Ramos (cell line): ENCODE measurements at regions not wholly inside any gene's neighbourhood (a gene's known extent, or its start where the extent isn't known, plus 50 kb on each side); places are given as distances from the start of the nearest gene placed in this dataset.
"Not testable (repeated sequence)": the region's sequence is repeated elsewhere in the genome, so short reads cannot be mapped to it uniquely, and the experiment has no call there.

Experiments used
- in situ Hi-C: fragments of 300-500 bp; cut with MboI; formaldehyde crosslinking; loops from one replicate; pipeline ENCODE4 v1.14.3; 2022; ENCODE audit warnings: low sequenced_read_pairs; ENCODE audit not compliant: unreplicated experiment

DNA sequence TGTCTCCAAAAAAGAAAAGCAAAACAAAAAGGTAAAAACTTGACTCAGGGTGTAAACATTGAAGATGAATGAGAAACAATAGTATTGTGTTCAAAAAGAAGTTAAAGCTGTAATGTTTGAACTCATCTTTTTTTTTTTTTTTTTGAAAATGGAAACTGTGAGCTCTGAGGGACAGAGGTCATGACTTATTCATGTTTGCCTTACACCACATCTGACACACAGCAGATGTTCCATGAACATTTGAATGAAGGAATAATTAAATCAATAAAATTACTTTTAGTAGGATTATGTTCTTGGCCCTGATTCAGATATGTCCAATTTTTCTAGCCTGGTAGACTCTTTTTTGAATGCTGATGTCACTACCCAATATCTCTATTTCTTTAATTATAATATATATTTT lies 95.7 kb upstream of the MED13 start:
- in situ Hi-C loops: no loop called here

DNA sequence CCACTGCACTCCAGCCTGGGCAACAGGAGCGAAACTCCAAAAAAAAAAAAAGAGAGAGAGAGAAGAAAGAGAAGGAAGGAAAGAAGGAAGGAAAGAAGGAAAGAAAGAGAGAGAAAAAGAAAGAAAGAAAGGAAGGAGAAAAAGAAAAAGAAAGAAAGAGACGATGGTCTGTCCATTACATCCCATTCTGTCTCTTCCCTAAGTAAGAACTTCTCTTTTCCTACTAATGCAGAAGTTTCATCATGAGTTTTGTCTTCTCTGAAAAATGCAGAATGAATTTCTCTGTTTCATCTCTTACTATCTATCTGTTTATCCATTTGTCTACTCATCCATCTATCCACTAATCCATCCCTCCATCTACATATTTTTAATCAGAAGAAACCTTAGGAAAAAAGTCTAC lies 94.9 kb upstream of the MED13 start:
- in situ Hi-C loops: no loop called here

GRCh38 chr17:62156949-62157348 lies 91.9 kb upstream of the MED13 start:
- in situ Hi-C loops: no loop called here

DNA sequence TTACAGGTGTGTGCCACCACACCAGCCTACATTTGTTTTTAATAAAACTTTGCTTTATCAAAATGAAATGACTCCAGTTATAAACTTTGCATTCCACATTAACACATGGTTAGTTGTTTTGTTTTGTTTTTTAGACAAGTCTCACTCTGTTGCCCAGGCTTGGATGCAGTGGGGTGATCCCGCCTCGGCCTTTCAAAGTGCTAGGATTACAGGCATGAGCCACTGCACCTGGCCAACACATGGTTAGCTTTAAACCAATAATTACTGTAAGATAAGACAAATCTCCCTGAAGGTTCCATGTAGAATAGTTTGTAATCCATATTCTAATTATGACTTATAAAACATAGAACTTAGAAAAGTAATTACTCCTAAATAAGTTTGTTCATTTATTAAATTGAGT lies 89.8 kb upstream of the MED13 start:
- in situ Hi-C loops: no loop called here

- in situ Hi-C loops: no loop called here
These were observed 85.4 kb upstream of the MED13 start for GRCh38 chr17:62150471-62150870.

DNA sequence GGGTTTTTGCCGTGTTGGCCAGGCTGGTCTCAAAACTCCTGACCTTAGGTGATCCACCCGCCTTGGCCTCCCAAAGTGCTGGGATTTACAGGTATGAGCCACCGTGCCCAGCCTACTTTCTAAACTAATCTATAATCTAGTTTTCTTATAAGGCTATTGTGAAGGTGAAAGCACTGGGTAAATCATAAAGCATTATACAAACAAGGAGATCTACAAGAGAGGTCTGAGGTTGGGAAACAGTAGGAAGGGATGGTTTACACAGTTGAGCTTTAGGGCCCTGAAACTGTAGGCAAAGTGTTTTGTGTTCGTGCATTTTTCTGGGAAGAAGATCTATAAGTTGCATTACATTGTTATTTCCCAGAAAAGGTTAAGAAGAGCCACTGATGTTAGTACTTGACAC lies 84.9 kb upstream of the MED13 start:
- in situ Hi-C loops: no loop called here

- in situ Hi-C loops: no loop called here
These were observed 82.2 kb upstream of the MED13 start for GRCh38 chr17:62147284-62147683.

DNA sequence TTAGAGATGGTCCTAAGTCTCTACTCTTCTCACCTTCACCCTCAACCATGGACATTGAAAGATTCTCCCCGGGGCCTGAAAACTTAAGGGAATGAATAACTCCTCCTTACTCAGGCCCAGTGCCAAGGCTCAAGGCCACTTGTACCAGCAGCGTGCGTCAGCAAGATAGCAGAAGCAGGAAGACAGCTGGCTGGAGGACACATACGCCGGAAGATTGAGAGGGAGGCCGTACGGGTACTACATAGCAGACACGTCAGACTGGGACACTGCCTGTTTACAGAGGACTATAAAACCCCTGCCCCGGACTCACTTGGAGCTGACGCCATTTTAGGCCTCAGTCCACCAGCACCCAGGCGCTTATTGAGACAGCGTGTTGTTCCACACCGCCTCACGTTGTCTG lies 75.8 kb upstream of the MED13 start:
- in situ Hi-C loops: no loop called here

DNA sequence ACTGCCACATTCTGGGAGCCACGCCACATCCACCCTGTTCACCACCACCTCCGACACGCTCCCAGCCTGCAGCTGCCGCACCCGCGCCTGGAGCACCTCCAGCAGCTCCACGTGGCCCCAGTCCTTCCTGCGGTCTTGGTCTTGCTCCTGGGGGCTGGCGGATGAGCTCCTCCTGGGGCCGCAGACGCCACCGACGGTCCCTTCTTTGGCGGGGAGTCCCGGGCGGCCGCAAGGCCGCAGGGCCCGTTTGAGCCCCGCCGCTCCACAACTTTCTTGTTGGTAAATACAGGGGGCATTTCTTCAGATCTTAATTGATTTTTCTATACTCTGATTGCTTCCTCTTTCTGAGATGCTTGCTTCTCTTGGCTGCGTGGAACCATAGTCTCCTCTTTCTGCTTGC lies 75.3 kb upstream of the MED13 start:
- in situ Hi-C loops: no loop called here

DNA sequence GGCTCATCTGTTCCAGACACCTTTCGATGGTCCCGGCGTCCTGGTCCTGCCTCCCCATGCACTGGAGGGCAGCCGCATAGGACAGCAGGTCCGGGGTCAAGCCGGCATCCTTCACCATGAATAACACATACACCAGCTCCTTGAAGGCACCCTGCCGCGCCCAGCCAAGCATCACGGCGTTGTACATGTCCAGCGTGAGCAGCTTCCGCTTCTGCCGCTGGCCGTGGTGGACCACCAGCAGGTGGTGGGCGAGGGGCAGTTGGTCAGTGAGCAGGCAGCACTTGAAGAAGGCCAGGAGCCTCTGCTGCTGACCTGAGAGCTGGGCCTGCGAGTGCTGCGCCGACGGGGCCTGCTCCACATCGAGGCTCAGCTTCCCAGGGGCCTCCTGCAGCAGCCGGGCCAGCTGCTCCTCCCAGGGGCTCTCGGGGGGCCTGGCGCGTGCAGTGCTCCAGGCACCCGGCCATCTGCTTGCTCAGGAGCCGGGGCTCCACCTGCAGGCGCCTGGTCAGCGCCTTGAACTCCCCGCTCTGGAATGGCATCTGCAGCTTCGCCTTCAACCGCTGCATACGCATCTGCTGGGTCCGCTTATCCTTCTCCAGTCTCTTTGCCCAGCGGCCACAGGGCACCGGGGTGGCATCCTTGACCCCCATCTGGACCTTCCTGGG lies 74.7 kb upstream of the MED13 start:
- in situ Hi-C loops: not testable (repeated sequence)

- in situ Hi-C loops: no loop called here
These were observed 74.1 kb upstream of the MED13 start for GRCh38 chr17:62139141-62139540.

GRCh38 chr17:62138676-62139121 lies 73.6 kb upstream of the MED13 start:
- in situ Hi-C loops: not testable (repeated sequence)

GRCh38 chr17:62137734-62138624 lies 72.9 kb upstream of the MED13 start:
- in situ Hi-C loops: not testable (repeated sequence)

DNA sequence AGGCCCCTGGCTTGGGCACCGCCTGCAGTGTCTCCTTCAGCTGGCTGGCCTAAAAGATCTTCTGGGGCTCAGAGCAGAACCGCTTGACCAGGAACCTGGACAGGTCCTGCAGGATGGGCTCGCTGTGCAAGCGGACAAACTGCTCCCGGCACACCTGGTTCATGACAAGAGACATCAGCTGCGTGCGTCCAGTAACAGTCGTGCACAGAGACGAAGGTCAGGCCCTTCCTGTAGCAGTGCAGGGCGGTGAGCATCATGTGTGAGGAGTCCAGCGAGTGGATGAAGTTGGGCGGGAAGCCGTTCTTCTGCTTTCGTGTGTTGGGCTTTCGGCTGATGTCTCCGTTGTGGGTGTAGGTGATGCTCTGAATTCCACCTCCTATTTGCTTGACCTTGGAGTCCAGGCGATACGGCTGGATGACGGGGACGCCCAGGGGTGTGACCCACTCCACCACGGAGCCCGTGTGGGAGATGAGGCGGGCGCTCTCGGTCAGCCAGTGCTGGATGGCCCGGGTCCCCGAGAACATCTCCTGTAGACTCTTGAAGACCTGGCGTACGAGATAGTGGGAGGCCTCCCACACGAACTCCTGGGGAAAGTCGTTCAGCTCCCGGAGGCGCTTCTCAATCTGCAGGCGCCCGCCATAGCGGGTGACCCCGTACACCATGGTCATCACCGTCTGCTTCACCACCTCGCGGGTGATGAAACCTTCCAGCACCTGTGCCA lies 72.1 kb upstream of the MED13 start:
- in situ Hi-C loops: not testable (repeated sequence)

GRCh38 chr17:62135742-62136141 lies 70.7 kb upstream of the MED13 start:
- in situ Hi-C loops: no loop called here

DNA sequence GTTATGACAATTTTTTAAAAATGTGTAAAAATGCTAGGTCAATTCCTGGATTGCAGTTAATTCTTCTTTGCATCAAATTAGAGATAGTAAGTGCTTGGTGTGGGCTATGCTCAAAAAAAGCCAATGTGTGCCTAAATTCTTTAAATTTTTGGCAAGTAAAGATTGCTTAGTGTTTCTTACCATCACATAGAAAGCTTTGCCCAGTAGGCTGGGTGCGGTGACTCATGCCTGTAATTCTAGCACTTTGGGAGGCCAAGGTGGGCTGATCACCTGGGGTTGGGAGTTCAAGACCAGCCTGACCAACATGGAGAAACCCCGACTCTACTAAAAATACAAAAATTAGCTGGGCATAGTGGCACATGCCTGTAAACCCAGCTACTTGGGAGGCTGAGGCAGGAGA lies 70.0 kb upstream of the MED13 start:
- in situ Hi-C loops: not testable (repeated sequence)

DNA sequence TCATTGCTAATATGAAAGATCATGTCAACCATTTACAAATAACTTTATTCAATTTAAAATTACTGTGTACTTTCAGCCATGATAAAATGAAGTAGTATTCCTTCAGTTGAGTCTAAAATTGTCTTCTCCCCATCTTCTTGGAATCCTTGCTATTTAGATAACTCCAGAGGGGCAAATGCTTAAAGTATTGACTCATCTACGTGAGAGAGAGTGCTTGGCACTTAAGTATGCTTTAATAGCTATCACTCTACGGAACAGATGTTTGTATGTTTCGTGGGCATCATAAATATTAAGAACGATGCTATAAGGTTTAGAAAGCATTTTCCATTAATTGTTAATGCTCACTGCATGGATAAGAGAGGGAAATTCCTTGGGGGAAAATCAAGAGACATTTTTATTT lies 69.3 kb upstream of the MED13 start:
- in situ Hi-C loops: no loop called here

DNA sequence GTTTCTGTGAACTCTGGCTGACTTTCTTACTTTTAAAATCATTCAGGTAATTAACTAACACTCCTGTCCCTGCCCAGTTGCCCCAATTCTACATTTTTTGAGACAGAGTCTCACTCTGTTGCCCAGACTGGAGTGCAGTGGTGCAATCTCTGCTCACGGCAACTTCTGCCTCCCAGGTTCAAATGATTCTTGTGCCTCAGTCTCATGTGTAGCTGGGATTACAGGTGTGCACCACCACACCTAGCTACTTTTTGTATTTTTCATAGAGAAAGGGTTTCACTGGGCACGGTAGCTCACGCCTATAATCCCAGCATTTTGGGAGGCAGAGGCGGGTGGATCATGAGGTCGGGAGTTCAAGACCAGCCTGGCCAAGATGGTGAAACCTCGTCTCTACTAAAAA lies 66.2 kb upstream of the MED13 start:
- in situ Hi-C loops: not testable (repeated sequence)

DNA sequence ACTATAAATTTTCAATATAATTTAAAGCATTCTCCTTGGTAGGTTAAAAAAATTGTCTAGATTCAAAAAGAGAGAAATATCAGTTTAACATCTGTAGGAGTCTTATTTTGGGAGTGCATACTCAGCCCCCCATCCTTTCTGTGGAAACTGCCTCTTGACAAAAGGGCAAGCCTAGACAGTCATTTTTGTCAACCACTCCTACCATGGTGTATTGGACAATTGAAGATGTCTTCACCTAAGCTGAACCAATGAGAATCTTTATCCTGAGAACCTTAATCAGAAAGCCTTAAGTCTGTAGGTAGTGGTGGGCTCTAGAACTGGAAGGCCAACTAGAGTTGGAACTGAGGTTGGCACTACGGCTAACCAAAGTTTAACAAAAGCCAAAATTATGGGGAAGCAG lies 65.7 kb upstream of the MED13 start:
- in situ Hi-C loops: no loop called here

DNA sequence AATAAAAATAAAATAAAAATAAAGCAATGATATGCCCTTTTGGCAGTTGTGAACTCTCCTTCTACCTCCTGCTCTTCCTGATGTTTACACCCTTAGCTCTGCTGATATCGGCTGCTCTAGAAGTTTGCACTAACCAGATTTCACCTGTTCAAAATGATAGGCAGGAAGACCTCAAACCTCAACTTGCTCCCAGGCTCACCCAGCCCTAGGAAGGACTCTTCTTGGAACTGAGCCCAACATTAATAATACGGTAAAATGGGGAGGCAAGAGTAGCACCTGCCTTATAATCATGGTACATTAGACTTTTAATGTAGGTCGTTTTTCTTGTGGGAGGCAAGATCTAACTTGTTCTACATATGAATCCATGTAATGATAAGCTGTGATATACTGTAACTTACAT lies 61.2 kb upstream of the MED13 start:
- in situ Hi-C loops: no loop called here

DNA sequence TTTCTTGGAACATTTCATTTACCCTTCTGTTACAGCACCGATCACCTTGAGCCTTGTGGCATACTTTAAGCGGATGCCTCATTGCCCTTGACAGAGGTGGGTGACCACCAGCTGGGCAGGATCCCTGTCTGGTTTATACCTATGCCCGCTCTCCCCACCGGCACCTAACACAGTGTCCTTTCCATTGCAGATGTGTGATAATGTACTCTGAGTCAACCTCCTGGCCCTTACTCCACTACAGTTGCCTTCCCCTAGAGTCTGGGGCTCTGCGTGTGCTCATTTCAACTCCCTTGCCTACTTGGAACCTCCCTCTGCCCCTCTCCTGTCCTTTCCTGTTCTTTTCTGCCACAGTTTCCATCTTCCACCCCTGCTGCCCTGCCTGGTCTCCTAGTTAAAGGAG lies 60.2 kb upstream of the MED13 start:
- in situ Hi-C loops: no loop called here
